ENCODE measurements at regions not wholly inside any gene's neighbourhood (a gene's known extent, or its start where the extent isn't known, plus 50 kb on each side); places are given as distances from the start of the nearest gene placed in this dataset.

GRCh38 chr5:100992354-100992753 lies 89.3 kb upstream of the ST8SIA4 start:
- no peak for TF ChIP-seq CTCF (IDR thresholded peaks at IDR 0.05)

GRCh38 chr5:100974082-100974481 lies 71.0 kb upstream of the ST8SIA4 start:
- no peak for TF ChIP-seq CTCF (IDR thresholded peaks at IDR 0.05)

- TF ChIP-seq CTCF (IDR thresholded peaks at IDR 0.05) = no peak
Observed at GRCh38 chr5:100970646-100971255, 67.7 kb upstream of the ST8SIA4 start.

- no peak for TF ChIP-seq CTCF (IDR thresholded peaks at IDR 0.05)
Observed at GRCh38 chr5:100965291-100965690, 62.2 kb upstream of the ST8SIA4 start.
